HG03045 (cell line): ENCODE measurements at regions not wholly inside any gene's neighbourhood (a gene's known extent, or its start where the extent isn't known, plus 50 kb on each side); places are given as distances from the start of the nearest gene placed in this dataset.
A peak's percentile ranks its signal among the peaks of the same experiment; 100 is the strongest.

Experiments used
- ATAC-seq: cut with Tn5 transposase; IDR thresholded peaks from one replicate; pipeline ENCODE4 v1.9.1; 2021; ENCODE audit warnings: mild to moderate bottlenecking, moderate library complexity; ENCODE audit not compliant: unreplicated experiment

DNA sequence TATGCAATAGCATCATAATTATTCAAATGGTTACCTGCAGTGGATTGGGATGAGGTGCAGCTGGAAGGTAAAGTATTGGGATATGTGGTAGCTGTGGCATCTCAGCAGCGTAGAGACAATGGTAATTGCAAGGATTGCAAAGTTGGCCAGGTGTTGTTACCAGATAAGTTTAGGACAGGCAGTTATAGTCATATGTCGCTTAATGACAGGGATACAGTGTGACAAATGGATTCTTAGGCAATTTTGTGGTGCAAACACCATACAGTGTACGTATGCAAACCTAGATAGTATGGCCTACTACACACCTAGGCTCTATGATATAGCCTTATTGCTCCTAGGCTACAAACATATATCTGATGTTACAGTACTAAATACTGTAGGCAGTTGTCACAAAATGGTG, 163.5 kb upstream of the LYZL2 start:
- no peak for ATAC-seq

GRCh38 chr10:30792025-30792424, 162.5 kb upstream of the LYZL2 start:
- no peak for ATAC-seq

GRCh38 chr10:30791197-30791611, 161.7 kb upstream of the LYZL2 start:
- ATAC-seq = no peak

DNA sequence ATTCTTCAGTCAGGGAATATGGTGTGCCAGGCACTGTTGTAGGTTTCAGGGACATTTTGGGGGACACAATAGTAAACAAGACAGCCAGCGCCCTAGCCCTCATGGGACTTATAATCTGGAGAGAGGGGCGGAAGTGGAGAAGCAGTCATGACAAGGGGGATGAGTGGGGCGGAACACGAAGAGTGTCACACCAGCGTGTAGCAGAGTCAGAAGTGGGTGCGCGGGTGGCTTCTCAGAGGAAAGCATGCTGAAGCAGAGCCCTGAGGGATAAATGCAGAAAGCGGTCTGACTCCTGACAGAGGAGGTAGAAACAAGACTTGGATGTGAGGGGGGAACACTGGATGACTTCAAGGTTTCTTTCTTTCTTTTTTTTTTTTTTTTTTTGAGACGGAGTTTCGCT, 160.3 kb upstream of the LYZL2 start:
- no peak for ATAC-seq

DNA sequence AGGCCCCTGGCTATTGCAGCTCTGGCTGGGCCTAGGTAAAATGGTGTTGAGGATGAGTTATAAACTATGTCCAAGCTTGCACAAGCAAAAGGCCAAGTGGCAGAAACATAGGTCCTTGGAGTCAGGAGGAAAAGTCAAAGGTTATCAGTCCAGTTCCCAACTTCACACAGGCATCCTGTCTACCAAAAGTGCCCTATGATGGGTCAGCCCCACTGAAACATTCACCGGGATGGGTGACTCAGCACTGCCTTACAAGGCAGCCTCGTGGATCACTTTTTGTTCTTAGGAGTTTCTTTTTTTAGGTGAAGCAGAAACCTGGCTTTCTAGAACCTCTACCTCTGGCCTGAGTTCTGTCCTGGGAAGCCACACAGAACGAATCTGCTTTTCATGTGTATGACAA, 158.8 kb upstream of the LYZL2 start:
- no peak for ATAC-seq

DNA sequence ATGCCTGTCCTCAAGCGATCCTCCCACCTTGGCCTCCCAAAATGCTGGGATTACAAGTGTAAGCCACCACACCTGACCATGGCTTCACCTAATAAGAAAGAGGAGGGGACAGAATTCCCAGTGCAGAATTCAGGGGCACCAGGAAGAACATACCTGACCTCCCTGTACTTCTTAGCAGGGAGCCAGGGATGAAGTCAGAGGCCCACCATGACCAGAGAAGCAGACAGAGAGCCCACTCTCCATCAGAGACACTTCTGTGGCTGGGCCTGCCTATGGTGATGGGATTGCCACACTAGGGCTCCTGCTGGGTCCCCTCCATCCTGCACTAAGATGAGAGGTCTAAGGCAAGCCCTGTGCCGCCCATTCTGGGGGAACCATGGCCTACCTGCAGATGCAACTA, 157.4 kb upstream of the LYZL2 start:
- ATAC-seq = no peak

DNA sequence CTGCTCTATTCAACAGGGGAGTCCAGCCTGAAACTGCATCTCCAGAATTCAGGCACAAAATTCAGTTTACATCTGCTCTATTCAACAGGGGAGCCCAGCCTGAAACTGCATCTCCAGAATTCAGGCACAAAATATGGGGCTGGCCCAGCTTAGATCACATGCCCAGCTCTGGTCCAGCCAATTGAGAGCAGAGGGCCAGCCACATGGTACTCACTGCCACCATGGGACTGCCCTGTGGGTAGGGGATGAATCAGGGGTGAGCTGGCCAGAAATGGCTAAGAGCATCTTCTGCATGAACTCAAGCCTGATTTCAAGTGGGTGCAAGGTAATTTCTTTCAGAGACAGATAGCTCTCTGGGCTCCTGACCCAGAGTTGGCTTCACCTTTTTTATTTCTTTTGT, 156.6 kb upstream of the LYZL2 start:
- ATAC-seq = no peak

GRCh38 chr10:30784897-30785605, 155.5 kb upstream of the LYZL2 start:
- ATAC-seq = no peak

GRCh38 chr10:30784524-30784896, 155.0 kb upstream of the LYZL2 start:
- no peak for ATAC-seq

DNA sequence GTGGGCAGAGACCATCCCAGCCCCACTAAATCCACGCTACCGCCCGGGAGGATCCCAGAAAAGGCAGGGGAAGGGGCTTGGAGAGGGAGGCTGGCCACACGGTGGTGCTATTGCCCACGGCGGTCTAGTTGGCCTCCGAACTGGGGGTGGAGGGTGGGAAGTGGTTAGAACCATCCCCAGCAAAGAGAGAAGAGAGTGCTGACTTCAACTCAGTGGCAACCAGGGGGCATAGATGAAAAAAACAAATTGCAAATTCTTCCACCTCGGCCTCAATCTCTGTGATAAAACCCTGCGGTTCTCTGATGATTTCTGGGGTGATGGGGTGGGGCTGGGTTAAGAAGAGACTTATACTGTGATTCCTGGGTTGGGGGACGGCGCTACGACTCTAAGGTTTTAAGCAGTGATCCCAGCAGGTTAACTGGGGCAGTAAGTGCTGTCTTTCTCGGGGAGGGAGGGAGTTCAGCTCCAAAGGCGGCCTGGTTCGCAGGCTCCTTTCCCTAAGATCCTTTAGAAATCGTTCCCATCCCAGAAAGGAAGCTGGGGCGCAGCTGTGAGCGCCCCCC, 154.5 kb upstream of the LYZL2 start:
- ATAC-seq = peak; percentile 43

GRCh38 chr10:30782537-30783461, 153.2 kb upstream of the LYZL2 start:
- peak; percentile 39 for ATAC-seq

- ATAC-seq = no peak
Measured at GRCh38 chr10:30782157-30782536, 152.6 kb upstream of the LYZL2 start.

GRCh38 chr10:30781670-30782121, 152.1 kb upstream of the LYZL2 start:
- no peak for ATAC-seq

- ATAC-seq = no peak
Measured at GRCh38 chr10:30778769-30779168, 149.2 kb upstream of the LYZL2 start.

DNA sequence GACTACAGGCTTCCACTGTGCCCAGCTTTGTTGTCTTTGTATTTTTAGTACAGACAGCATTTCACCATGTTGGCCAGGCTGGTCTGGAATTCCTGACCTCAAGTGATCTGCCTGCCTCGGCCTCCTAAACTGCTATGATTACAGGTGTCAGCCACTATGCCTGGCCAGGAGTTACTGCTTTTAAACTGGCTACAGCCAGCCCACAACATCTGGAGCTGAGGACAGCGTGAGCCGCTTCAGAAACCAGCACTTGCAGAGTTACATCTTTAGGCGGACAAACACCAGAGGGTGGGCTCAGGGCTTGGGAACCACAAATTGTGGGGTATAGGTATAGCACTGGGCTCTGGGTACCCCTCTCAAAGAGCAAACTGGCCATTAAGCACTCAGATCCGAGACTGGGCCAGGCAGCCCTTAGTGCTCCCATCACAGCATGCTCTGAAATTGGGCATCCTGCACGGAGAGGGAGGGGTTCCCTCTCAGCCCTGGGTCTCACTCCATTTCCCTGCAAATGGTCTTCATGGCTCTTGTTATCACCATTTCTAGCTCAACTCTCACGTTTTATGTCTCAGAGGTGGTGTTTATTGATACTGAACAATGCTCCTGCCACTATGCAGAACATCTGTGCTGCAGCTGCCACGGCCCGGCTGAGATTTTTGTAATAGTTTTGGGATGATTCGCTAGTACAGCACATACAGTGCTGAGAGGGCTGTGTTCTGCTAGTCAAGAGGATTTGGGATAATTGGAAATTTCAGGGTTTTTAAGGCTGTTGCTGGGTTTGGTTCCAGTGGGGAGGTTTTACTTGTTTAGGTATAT, 146.4 kb upstream of the LYZL2 start:
- ATAC-seq = no peak

DNA sequence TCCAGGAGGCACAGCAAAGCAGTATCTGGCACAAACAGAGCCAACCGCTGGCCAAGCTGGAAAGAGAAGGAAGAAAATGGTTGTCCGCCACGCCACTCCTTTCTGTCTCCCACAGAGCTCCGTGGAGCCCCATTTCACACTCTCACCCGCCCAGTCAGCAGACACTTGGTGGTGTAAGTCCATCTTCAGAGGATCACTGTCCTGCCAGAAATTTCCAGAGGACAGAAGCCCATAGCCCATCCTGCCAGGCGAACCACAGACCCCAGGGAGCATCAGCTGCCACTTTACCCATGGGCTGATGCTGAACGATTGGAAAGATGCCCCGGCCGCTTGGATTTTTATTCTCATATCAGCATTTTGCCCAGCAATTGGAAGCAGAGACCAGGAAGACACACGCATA, 144.7 kb upstream of the LYZL2 start:
- no peak for ATAC-seq

DNA sequence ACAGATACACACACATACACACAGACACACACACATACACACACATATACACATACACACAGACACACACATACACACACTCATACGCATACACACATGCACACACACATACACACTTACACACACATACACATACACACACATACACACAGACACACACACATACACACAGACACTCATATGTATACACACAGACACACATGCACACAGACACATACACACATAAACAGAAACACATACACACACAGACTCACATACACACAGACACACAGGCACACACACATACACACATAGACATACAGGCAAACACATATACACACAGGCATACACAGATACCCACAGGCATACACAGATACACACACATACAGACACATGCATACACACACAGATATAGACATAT, 143.9 kb upstream of the LYZL2 start:
- ATAC-seq = no peak

GRCh38 chr10:30770816-30771215, 141.3 kb upstream of the LYZL2 start:
- no peak for ATAC-seq

DNA sequence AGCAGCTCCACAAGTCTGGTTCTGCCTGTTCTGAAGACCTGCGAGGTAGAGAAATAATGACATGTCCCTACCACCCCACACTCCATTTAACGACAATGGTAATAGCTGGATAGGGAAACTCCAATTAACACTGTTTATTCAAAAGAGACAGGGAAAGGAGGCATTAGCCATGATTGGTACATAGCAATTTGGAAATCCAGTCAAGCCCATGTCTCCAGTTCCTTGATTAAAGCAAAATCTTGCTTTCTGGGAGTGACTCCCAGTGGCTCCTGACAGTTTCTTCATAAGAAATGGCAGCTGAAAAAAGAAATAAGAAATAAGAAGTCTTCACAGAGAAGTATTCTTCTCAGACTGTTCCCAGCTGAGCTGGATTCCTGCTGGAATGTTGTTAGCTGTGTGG, 140.7 kb upstream of the LYZL2 start:
- ATAC-seq = no peak

- ATAC-seq = no peak
Measured at GRCh38 chr10:30769361-30769760, 139.8 kb upstream of the LYZL2 start.

- ATAC-seq = no peak
Measured at GRCh38 chr10:30765616-30766015, 136.1 kb upstream of the LYZL2 start.
